ENCODE measurements at regions not wholly inside any gene's neighbourhood (a gene's known extent, or its start where the extent isn't known, plus 50 kb on each side); places are given as distances from the start of the nearest gene placed in this dataset.
A peak's percentile ranks its signal among the peaks of the same experiment; 100 is the strongest.

DNA sequence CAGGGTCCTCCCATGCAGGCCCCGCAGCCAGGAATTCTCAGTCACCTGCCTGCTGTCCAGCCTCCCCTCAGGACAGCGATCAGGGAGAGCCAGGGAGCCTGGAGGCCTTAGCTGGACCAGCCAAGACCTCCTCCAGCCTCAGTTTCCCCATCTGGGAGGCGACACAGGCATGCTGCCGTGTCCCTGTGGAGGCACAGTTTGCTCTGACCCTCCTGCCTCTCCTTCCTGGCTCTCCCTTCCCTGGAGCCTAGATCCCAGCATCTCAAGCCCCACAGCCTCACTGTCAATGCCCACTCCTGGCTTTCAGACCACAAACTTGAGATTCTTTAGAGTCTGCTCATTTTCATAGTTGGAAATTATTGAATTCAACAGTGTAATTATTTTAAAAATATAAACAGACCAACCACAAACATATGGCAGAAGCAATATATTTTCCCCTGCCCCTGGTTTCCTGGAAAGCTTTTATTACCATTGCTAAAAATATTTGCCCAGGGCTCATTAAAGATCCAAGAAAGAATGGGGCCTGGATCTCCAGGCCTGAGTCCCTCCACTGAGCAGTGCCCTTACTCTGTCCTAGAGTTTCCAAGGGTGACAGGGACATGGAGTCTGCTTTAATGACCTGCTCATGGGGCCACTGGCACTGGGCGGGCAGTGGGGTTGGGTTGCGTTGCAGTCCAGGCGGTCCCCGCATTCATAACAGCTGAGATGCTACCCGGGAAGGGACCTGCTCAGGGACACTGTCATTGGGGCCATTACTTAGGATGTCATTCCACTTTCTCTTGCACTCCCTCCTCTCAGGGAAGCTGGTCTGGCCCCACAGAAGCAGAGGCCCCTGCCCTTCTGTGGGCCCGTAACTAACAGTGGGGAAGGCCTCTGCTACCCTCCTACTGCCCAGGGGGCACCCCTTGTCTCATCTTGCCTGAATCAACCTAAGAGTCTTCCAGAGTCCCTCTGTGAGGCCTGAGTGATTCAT, 81.6 kb upstream of the CHST15 start:
- Histone ChIP-seq H3K27me3 (no peaks in the 10 kb centered on the region), H3K4me1 (no peaks in the 10 kb centered on the region), H3K36me3 (no peaks in the 10 kb centered on the region), H3K4me3 (no peak overlapping the region), H3K27ac (no peak overlapping the region), H3K9me3 (no peaks in the 10 kb centered on the region), H3K9ac (ENCODE audit: low read depth in 2 of 2, low read length in 2 of 2) (no peak overlapping the region)
- no peak for DNase-seq
- TF ChIP-seq, protein P1, sequence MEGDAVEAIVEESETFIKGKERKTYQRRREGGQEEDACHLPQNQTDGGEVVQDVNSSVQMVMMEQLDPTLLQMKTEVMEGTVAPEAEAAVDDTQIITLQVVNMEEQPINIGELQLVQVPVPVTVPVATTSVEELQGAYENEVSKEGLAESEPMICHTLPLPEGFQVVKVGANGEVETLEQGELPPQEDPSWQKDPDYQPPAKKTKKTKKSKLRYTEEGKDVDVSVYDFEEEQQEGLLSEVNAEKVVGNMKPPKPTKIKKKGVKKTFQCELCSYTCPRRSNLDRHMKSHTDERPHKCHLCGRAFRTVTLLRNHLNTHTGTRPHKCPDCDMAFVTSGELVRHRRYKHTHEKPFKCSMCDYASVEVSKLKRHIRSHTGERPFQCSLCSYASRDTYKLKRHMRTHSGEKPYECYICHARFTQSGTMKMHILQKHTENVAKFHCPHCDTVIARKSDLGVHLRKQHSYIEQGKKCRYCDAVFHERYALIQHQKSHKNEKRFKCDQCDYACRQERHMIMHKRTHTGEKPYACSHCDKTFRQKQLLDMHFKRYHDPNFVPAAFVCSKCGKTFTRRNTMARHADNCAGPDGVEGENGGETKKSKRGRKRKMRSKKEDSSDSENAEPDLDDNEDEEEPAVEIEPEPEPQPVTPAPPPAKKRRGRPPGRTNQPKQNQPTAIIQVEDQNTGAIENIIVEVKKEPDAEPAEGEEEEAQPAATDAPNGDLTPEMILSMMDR (IDR thresholded peaks at IDR 0.05): no peak
- intact Hi-C loops (cut with DNase I): no loop called here

DNA sequence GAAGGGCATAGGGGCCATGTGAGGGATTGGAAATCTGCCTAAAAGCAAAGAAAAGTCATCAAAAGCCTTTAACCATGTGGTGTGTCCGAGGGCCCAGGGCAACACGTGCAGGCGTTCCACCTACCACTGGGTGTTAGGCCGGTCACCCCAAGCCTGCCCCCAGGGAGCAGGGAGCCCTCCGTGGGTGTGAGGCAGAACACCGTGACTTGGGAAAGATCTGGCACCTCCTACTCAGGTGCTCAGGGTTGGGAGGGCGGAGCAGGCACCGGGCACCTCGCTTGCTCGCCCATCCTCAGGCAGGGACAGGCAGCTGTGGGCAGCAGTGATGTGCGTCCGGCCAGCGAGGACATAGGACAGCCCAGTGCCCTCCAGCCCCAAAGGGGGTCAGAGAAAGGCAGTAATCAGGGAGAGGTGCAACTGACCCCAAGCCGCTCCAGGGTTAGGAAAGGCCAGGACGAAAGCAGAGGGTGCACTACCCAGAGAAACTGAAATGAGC, 80.7 kb upstream of the CHST15 start:
- H3K9me3 ChIP-seq: no peaks in the 10 kb centered on the region
- intact Hi-C loops (cut with DNase I): no loop called here
- no peaks in the 10 kb centered on the region for H3K27me3 ChIP-seq
- no peak overlapping the region for H3K27ac ChIP-seq
- no peaks in the 10 kb centered on the region for H3K4me1 ChIP-seq
- TF ChIP-seq, protein P1 (IDR thresholded peaks at IDR 0.05): no peak
- H3K4me3 ChIP-seq: no peak overlapping the region
- DNase-seq: peak; percentile 7
- no peaks in the 10 kb centered on the region for H3K36me3 ChIP-seq
- no peak overlapping the region for H3K9ac ChIP-seq (ENCODE audit: low read depth in 2 of 2, low read length in 2 of 2)

DNA sequence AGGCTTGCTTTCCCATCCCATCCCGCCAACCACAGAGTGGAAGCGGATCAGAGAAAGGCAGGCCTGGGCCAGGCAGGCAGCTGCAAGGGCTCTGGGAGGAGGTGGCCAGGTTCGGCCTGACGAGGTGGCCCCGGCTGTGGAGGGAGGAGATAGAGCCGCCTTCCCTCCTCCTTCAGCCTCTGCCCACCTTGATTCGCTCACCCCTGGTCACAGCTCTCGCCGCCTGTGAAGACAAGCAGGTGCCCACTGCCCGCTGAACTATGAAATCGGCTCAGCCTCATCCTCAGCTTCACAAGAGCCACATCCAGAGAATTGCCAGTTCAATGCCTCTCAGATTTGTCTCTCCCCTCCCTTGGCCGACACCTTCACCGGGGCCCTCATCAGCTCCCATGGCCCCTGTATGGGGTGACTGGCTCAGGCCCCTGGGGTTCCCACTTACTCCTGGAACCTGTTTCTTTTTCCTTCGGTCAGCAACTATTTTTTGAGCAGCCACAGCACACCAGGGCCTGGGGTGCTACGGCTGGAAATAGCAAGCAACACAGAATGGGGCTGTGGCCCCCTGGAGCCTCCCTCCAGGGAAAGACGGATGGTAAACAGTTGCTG, 80.0 kb upstream of the CHST15 start:
- H3K27me3 ChIP-seq: no peaks in the 10 kb centered on the region
- TF ChIP-seq, protein P1 (IDR thresholded peaks at IDR 0.05): no peak
- H3K9ac ChIP-seq (ENCODE audit: low read depth in 2 of 2, low read length in 2 of 2): no peak overlapping the region
- H3K9me3 ChIP-seq: no peaks in the 10 kb centered on the region
- H3K4me3 ChIP-seq: no peak overlapping the region
- DNase-seq: peak; percentile 10
- no peaks in the 10 kb centered on the region for H3K4me1 ChIP-seq
- H3K36me3 ChIP-seq: no peaks in the 10 kb centered on the region
- no peak overlapping the region for H3K27ac ChIP-seq
- intact Hi-C loops (cut with DNase I): no loop called here

DNA sequence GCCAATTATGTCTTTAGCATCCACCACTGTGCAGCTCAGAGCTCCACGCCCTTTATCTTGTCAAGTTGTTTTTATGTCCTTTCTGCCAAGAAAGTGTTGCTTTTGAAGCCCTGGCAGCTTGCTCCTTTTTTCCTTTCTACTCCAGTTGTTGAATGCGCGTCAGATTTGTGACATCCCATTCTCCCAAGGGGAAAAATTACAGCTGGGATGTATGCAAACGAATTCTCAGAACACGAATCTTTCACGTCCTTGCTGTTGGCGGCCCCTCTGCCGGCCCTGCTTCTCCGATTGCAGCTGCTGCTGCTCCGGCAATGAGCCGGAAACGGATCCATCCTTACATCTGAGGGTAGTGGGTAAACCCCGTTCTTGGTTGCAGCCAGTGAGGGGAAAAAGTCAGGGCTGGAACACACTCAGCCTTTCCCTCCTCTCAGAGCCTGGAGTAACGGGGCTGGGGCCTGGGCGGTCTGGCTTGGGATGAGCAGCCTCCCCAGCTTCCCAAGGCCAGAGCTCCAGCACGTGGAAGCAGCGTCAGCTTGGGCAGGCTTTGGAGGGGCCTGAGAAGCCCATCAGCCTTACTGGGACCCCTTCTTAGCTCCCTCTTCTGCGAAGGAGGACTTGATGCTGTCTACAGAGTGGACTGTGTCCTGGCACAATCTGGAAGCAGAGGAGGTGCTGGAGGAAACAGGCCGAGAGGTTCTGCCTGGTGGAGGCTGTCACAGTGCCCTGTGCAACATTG, 79.0 kb upstream of the CHST15 start:
- H3K9ac ChIP-seq (ENCODE audit: low read depth in 2 of 2, low read length in 2 of 2): no peak overlapping the region
- TF ChIP-seq, protein P1 (IDR thresholded peaks at IDR 0.05): no peak
- no peaks in the 10 kb centered on the region for H3K36me3 ChIP-seq
- no peak overlapping the region for H3K4me3 ChIP-seq
- H3K27ac ChIP-seq: no peak overlapping the region
- DNase-seq: peak; percentile 11
- H3K9me3 ChIP-seq: no peaks in the 10 kb centered on the region
- no peaks in the 10 kb centered on the region for H3K27me3 ChIP-seq
- no peaks in the 10 kb centered on the region for H3K4me1 ChIP-seq
- intact Hi-C loops (cut with DNase I): no loop called here

DNA sequence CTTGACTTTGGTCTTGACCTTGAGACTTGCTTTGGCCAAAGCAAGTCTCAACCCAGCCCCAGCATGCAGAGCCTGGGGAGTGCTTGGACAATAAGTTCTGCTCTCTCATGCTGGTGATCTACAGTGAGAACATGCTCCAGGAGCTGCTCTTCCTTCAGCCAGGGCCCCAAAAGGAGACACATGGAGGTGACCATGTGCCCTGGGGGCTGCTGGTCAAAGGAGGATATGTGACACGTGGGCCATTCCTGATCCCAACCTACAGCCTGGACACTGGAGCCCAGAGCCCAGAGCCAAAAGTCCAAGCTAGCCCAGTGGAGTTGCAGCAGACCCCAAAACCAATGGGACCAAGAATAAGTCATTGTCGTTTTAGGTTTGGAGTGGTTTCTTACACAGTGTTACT, 78.2 kb upstream of the CHST15 start:
- no peak overlapping the region for H3K27ac ChIP-seq
- intact Hi-C loops (cut with DNase I): no loop called here
- no peaks in the 10 kb centered on the region for H3K27me3 ChIP-seq
- H3K4me1 ChIP-seq: no peaks in the 10 kb centered on the region
- H3K9ac ChIP-seq (ENCODE audit: low read depth in 2 of 2, low read length in 2 of 2): no peak overlapping the region
- H3K9me3 ChIP-seq: no peaks in the 10 kb centered on the region
- peak; percentile 11 for DNase-seq
- TF ChIP-seq, protein P1 (IDR thresholded peaks at IDR 0.05): no peak
- H3K36me3 ChIP-seq: no peaks in the 10 kb centered on the region
- no peak overlapping the region for H3K4me3 ChIP-seq

Data from colonic mucosa (tissue), 4 donors.